ENCODE measurements at regions not wholly inside any gene's neighbourhood (a gene's known extent, or its start where the extent isn't known, plus 50 kb on each side); places are given as distances from the start of the nearest gene placed in this dataset.

- Histone ChIP-seq H3K4me3 (ENCODE audit: insufficient read depth, low read depth, low read length) (no peak overlapping the region), H3K56ac (ENCODE audit: extremely low read depth, insufficient read depth, low read length) (no peak overlapping the region), H4K8ac (ENCODE audit: low read depth in 2 of 2, low read length in 2 of 2) (no peak overlapping the region), H3K4me1 (ENCODE audit: control insufficient read depth, insufficient read depth, low read length) (no peaks in the 10 kb centered on the region), H2AK9ac (replicated peaks; ENCODE audit: low read depth, low read length, poor library complexity) (no peak overlapping the region), H2AFZ (replicated peaks; ENCODE audit: low read length, poor library complexity) (no peak overlapping the region), H3K18ac (ENCODE audit: low read depth, low read length) (no peak overlapping the region), H3K4ac (ENCODE audit: low read depth, low read length) (no peak overlapping the region), H3K79me1 (ENCODE audit: low read depth in 1 of 2, low read length in 2 of 2) (no peaks in the 10 kb centered on the region), H2BK15ac (ENCODE audit: low read depth, low read length) (no peak overlapping the region), H4K91ac (ENCODE audit: insufficient read depth, low read depth, low read length) (no peak overlapping the region), H3K14ac (replicated peaks; ENCODE audit: low read depth, low read length) (no peak overlapping the region), H2AK5ac (ENCODE audit: low read depth, low read length) (no peak overlapping the region), H4K20me1 (ENCODE audit: insufficient read depth, low read length) (no peaks in the 10 kb centered on the region), H3K9ac (ENCODE audit: low read depth, low read length) (no peak overlapping the region), H2BK5ac (ENCODE audit: low read depth, low read length, poor library complexity, severe bottlenecking) (no peak overlapping the region), H3K4me2 (ENCODE audit: low read depth, low read length) (no peak overlapping the region), H3K27me3 (ENCODE audit: control insufficient read depth, insufficient read depth, low read length) (peaks cover 12% of the 10 kb centered on the region), H3K9me1 (ENCODE audit: insufficient read depth, low read length) (no peaks in the 10 kb centered on the region), H2BK120ac (ENCODE audit: low read depth, low read length) (no peak overlapping the region), H4K5ac (ENCODE audit: low read depth, low read length) (no peak overlapping the region), H3K23ac (ENCODE audit: low read depth, low read length) (no peak overlapping the region), H3K9me3 (ENCODE audit: control insufficient read depth, insufficient read depth, low read length) (peaks cover 12% of the 10 kb centered on the region), H2BK20ac (ENCODE audit: low read depth, low read length) (no peak overlapping the region), H3K36me3 (ENCODE audit: control insufficient read depth, insufficient read depth, low read length) (no peaks in the 10 kb centered on the region), H3K27ac (ENCODE audit: insufficient read depth, low read length) (no peak overlapping the region)
- no CpG with 5 or more reads among the region's 3 CpGs for WGBS, 2 experiments (ENCODE audit: extremely low coverage in 2 of 2, insufficient read length in 1 of 2)
- in situ Hi-C loops (cut with MboI; ENCODE audit: low sequenced_read_pairs): no loop called here
- TF ChIP-seq BHLHE40 (IDR thresholded peaks at IDR 0.05; ENCODE audit: low read depth, low read length): no peak
- TF ChIP-seq RCOR1 (IDR thresholded peaks at IDR 0.05; ENCODE audit: insufficient replicate concordance, low read length): no peak
- TF ChIP-seq CHD1 (IDR thresholded peaks at IDR 0.05; ENCODE audit: low read depth, low read length): no peak
- POLR2A ChIA-PET (ENCODE audit: unreplicated experiment): no interaction called here
- intact Hi-C loops (cut with micrococcal nuclease): no loop called here
- DNase-seq (no peak), ATAC-seq (ENCODE audit: low read depth) (no peak)
- dilution Hi-C loops (cut with HindIII; ENCODE audit: low sequenced_read_pairs, unreplicated experiment): no loop called here
- BruUV-seq (replicated peaks): no TSS peak
- CTCF ChIA-PET: no interaction called here
Measured at GRCh38 chr3:194888916-194889315, 203.2 kb downstream of the FAM43A start.

All from IMR-90 (cell line).